PC-3 (cell line): ENCODE measurements at regions not wholly inside any gene's neighbourhood (a gene's known extent, or its start where the extent isn't known, plus 50 kb on each side); places are given as distances from the start of the nearest gene placed in this dataset.

Experiments used
- CTCF ChIP-seq: fragments of 300-600 bp; sonication (generic); conservative IDR thresholded peaks from 2 replicates; pipeline ENCODE4 v1.5.1; 2017; ENCODE audit warnings: antibody characterized with exemption, low read depth, mild to moderate bottlenecking, low read length
- EZH2phosphoT487 ChIP-seq: fragments of 300-600 bp; sonication (generic); IDR thresholded peaks from 2 replicates; pipeline ENCODE4 v1.6.1; 2018; ENCODE audit warnings: mild to moderate bottlenecking, antibody characterized with exemption, low read length, borderline replicate concordance

- TF ChIP-seq EZH2phosphoT487 = no peak
- TF ChIP-seq CTCF = no peak
These were observed 113.3 kb downstream of the TRIM29 start for GRCh38 chr11:120024586-120024985.
